ENCODE measurements at regions not wholly inside any gene's neighbourhood (a gene's known extent, or its start where the extent isn't known, plus 50 kb on each side); places are given as distances from the start of the nearest gene placed in this dataset.
"Not testable (repeated sequence)": the region's sequence is repeated elsewhere in the genome, so short reads cannot be mapped to it uniquely, and the experiment has no call there.

DNA sequence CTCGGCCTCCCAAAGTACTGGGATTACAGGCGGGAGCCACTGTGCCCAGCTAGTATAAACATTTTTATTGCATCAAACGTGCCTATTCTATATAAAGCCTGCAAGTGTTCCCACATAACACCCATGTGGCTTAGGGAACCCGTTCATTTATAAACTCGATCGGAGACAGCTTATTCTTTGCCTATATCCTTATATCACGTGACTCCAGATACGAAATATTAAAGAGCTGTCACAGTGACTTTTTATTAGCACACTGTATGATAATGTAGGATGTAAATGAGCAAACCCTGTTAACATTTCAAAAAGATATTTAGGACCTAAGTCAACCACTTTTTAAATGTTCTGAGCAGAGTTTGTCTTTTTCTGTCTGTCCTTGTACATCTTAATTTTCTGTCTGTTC is 642.9 kb upstream of the ADARB2 start:
- in situ Hi-C loops (cut with HindIII; ENCODE audit: low pct_unique_long_range_greater_than_20kb, low sequenced_read_pairs): no loop called here
- DNase-seq (ENCODE audit: low read depth, low spot score): no peak

DNA sequence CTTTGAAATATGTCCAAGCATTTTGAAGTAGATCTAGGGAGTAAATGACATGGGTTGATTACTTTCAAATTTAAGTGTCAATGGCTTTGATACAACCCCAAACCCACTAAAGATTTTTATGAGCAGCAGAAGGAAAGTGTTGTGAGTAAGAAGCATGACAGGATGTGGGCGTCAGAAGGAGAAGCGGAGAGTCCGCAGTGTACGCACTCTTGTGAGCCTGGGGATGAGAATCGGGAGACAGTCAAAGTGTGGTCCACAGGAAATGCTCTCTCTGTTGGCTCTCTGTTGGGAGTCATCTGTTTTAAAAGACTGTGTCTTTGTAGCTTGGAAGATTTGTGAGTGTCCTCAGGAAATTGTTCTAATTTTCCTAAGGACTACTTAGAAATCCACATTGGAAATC is 629.8 kb upstream of the ADARB2 start:
- no peak for DNase-seq (ENCODE audit: low read depth, low spot score)
- in situ Hi-C loops (cut with HindIII; ENCODE audit: low pct_unique_long_range_greater_than_20kb, low sequenced_read_pairs): no loop called here

DNA sequence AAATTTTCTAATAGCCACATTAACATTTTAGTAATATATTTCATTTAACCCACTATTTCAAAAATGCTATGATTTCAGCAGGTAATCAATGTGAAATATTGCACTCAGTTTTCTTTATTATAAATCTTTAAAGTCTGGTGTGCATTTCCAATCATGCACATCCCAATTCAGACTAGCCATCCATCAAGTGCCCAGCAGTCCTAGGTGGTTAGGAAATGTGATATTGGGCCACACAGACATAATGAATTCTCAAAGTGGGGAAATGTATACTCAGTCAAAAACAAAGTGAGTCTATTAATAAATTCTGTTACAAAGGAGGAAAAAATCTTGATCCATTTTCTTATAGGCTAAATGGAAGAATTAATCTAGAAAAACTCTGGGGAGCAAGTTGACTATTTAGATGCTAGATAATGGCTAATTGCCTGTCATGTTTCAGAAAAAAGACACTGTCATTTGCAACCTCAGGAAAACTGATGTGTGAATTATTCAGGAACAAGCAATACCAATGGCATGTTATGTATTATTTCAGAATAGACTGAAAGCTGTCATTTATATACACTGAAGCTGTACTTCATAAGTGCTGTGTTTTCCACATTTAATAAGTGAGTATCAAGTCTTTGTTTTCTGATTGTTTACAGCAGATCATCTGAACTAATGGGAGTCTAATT is 629.1 kb upstream of the ADARB2 start:
- no peak for DNase-seq (ENCODE audit: low read depth, low spot score)
- in situ Hi-C loops (cut with HindIII; ENCODE audit: low pct_unique_long_range_greater_than_20kb, low sequenced_read_pairs): no loop called here

DNA sequence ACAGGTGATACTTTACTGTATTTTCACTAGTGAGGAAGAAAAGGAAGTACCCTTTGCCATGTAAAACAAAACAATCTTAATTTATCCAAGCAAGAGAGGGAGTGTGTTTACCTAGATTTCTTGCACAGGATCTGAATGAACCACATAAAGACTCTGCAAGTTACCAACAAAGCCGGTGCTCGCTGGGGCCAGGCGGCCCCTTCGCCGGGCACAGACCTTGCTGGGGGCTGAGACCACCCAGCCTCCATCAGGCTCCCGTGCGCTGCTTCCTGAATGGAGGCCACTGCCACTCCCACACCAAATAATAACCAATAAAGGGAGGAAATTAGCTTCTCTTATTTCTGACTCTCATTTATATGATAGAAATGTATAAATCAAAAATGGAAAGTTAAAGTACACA is 625.0 kb upstream of the ADARB2 start:
- no peak for DNase-seq (ENCODE audit: low read depth, low spot score)
- in situ Hi-C loops (cut with HindIII; ENCODE audit: low pct_unique_long_range_greater_than_20kb, low sequenced_read_pairs): no loop called here

DNA sequence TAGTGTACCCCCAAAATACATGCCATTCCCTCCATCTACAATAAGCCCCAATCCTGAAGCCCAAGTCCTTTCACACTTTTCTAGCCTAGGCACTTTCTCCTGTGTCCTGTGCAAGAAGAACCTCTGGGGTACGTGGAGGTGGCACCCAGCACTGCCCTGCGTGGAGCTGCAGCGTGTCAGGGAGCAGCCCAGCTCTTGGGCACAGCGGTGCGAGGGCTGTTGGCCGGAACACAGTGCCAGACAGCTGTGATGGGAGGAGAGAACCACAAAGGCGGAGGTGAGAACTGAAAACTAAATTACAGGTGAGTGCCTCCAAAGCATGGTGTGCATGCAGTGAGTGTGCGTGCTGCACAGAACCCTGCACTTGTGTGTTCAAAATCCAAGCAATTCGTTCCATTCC is 621.3 kb upstream of the ADARB2 start:
- no peak for DNase-seq (ENCODE audit: low read depth, low spot score)
- in situ Hi-C loops (cut with HindIII; ENCODE audit: low pct_unique_long_range_greater_than_20kb, low sequenced_read_pairs): no loop called here

DNA sequence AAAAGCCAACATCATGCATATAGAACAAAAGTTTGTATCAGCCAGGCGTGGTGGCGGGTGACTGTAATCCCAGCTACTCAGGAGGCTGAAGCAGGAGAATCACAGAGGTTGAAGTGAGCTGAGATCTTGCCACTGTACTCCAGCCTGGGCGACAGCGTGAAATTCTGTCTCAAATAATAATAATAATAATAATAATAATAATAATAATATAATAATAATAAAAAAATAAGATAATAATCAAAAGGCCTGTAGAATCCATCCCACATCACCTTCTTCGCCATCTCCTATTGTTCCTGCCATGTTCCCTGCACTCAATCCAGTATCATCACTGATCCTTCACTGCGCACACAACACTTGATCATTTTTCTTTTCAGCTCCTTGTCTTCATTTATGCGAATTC is 619.3 kb upstream of the ADARB2 start:
- in situ Hi-C loops (cut with HindIII; ENCODE audit: low pct_unique_long_range_greater_than_20kb, low sequenced_read_pairs): no loop called here
- DNase-seq (ENCODE audit: low read depth, low spot score): no peak

DNA sequence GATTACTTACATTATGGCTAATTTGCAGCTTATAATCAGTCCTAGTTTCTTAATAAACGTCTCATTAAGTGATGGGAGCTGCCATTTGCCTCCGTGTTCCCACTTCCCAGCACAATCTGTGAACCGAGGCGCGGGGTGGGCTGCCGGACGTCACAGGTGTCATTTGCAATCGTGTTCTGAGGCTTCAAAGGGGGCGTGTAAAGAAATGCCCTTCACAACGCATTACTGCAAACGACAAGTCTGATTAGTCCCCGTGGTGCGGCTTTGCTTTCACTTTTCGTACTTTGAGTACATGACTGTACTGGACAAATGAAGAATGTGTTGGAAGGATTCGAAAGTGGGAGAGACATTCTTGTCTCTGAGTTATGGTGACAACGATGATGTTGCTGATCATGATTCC is 614.2 kb upstream of the ADARB2 start:
- in situ Hi-C loops (cut with HindIII; ENCODE audit: low pct_unique_long_range_greater_than_20kb, low sequenced_read_pairs): no loop called here
- no peak for DNase-seq (ENCODE audit: low read depth, low spot score)

DNA sequence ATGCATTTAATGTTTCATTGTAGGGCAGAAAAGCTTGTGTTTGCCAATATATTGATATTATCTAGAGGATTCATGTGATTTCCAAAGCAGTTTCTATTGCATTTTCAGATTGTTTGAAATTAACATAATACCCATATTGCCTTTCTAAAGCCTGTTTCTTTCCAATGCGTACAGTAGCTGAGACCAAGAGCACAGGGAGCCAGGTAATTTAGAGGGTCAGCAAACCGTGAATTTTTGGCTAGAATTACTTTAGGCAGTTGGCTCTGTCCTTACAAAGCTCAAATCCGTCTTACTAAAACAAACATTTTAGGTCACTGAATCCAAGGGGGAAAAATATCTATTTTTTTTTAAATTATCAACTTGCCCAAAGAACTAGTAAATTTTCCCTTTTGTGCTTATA is 604.9 kb upstream of the ADARB2 start:
- no peak for DNase-seq (ENCODE audit: low read depth, low spot score)
- in situ Hi-C loops (cut with HindIII; ENCODE audit: low pct_unique_long_range_greater_than_20kb, low sequenced_read_pairs): no loop called here

DNA sequence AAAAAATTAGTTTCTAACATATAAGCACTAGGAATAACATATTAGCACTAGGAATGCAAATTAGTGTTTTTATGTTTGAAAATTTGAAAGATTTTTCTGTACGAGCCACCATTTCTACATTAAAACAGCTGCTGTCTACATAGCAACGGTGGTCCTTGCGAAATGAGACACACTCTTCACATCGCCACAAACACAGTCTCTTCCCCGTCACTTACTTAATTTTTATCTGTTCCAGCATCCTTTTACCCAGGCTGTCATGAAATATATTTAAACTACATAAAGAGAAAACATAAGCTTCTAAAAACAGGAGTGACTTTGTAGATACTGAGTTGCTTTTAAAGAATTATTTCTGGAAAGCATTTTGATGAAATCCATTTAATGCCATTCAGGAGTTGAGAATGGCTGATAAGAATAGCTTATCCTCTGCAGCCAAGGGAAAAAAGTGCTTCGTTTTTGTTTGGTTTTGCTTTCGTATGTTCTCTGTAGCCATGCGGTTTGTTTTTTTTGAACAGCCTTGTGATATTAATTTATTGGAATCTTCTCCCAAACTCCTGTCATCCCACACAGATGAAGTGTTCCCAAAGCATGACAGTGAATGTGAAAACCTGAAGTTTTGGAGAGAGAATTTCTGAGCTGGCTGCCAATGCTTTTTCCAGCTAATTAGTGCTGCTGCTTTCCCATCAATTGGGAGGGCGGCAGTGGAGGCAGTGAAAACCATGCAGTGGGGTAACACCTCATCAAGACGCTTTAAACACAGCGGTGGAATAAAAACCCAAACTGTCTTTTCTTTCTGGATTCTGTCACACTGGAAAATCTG is 603.7 kb upstream of the ADARB2 start:
- in situ Hi-C loops (cut with HindIII; ENCODE audit: low pct_unique_long_range_greater_than_20kb, low sequenced_read_pairs): no loop called here
- no peak for DNase-seq (ENCODE audit: low read depth, low spot score)

DNA sequence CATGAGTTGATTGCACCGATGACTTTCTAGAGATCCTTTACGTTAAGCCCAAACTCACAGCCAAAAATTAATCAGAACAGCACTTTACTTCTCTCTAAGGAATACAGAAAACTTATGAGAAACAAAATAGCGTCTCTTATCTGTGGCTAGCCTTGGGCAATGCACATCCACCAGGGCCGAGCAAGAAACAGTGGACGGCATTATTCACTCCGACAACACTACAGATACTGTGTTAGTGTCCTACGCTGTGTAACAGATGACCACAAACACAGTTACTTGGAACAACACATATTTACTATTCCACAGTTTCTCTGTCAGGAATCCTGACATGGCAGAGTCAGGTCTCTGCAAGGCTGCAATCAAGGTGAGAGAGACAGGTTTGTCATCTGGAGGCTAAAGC is 598.3 kb upstream of the ADARB2 start:
- DNase-seq (ENCODE audit: low read depth, low spot score): peak; percentile 79
- in situ Hi-C loops (cut with HindIII; ENCODE audit: low pct_unique_long_range_greater_than_20kb, low sequenced_read_pairs): no loop called here

DNA sequence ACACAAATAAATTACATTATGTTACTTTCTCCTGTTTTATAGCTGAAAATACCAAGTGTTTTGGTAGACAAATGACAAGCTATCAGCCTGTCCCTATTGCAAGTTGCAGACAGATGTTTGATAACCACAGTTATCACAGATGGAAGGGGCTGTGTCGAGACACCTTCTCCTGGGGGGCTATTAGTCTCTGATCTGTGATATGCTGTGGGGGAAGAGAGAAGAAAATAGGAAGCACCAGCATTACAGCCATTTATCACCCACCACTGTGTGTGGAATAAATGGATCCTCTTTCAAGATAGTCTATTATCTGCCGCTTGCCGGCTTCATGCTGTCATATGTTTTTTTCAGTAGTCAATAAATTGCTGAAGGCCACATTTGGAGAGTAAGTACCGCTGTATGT is 597.2 kb upstream of the ADARB2 start:
- DNase-seq (ENCODE audit: low read depth, low spot score): no peak
- in situ Hi-C loops (cut with HindIII; ENCODE audit: low pct_unique_long_range_greater_than_20kb, low sequenced_read_pairs): no loop called here

DNA sequence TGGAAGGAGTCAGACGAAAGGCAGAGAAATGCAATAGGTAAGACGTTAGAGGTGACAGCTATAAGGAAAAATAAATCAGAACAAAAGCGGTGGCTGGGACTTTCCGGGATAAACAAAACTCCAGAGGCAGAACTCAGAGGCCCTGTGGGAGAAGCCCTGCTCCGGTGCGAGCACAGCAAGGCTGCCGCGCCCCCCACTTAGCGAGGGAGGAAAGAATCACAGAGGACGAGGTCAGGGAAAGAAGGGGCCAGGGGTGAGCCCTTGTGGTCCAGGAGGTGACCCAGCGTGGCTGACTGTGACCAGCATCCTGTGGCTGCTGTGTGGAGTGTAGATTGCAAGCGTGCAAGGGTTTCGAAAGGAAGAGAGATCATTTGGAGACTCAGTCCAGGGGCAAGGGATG is 591.8 kb upstream of the ADARB2 start:
- in situ Hi-C loops (cut with HindIII; ENCODE audit: low pct_unique_long_range_greater_than_20kb, low sequenced_read_pairs): no loop called here
- DNase-seq (ENCODE audit: low read depth, low spot score): no peak

DNA sequence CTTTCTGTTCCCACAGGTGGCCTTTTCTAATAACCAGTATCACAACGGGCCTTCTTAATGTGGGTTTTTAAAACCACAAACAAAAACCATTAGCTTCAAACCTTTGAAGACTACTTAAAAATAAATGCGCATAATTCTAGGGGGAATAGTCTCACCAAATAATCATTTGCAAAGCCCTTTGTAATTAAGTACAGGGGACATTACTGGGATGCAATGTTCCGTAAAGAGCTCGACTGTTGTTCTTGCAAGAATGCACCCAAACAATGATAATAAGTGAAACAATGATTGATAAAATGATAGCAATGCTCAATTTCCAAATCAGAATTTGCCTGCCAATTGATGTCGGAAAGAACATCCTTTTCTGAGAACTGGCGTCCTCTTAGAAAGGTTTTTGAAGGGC is 589.1 kb upstream of the ADARB2 start:
- in situ Hi-C loops (cut with HindIII; ENCODE audit: low pct_unique_long_range_greater_than_20kb, low sequenced_read_pairs): no loop called here
- DNase-seq (ENCODE audit: low read depth, low spot score): no peak

DNA sequence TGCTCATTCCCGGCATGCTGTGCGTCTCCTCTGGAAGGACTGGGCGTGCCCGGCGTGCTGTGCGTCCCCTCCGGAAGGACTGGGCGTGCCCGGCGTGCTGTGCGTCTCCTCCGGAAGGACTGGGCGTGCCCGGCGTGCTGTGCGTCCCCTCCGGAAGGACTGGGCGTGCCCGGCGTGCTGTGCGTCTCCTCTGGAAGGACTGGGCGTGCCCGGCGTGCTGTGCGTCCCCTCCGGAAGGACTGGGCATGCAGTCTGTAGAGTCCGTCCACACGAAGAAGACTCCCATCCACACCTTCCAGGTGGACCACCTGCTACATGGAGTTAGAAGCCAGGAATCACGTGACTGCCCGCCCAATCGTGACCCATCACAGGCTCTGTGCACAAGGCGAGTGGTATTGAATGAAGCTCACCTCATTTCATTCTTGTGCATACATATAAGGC is 577.7 kb upstream of the ADARB2 start:
- DNase-seq (ENCODE audit: low read depth, low spot score): peak; percentile 54
- in situ Hi-C loops (cut with HindIII; ENCODE audit: low pct_unique_long_range_greater_than_20kb, low sequenced_read_pairs): not testable (repeated sequence)

DNA sequence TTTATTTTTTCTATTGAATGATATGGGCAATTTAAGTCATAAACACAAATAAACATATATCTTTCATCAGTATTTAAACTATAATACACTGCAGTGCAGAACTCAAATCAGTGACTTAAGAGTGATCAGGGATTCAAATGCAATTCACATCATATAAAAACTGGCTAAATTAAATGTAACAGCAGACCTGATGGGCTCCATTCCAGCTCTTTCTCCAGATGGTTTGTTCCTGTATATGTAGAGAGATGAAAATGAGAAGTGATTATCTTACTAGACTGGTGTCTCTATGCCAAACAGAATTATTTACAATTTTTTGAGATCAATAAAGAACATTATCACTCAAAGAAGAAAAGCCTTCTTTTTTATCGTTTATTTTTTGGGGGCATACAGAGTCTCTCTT is 568.8 kb upstream of the ADARB2 start:
- in situ Hi-C loops (cut with HindIII; ENCODE audit: low pct_unique_long_range_greater_than_20kb, low sequenced_read_pairs): no loop called here
- no peak for DNase-seq (ENCODE audit: low read depth, low spot score)

DNA sequence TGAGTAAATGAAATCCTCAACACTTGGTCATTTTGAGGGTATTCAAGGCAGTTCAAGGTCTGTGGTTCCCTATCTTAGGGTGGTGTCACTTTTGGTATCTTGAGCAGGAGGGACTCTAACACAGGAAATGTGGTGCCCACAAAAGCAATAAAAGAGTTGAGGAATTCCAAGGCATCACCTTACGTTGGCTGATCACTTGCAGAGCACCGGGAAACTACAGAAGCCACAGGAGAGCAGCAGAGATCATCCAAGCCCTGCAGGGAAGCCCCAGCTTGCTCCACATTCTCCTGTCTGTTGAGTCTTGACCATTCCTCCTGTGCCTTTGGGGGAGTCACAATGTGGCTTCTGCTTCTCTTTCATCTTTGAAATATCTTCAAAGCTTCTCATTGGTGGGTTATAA is 565.8 kb upstream of the ADARB2 start:
- in situ Hi-C loops (cut with HindIII; ENCODE audit: low pct_unique_long_range_greater_than_20kb, low sequenced_read_pairs): no loop called here
- no peak for DNase-seq (ENCODE audit: low read depth, low spot score)

DNA sequence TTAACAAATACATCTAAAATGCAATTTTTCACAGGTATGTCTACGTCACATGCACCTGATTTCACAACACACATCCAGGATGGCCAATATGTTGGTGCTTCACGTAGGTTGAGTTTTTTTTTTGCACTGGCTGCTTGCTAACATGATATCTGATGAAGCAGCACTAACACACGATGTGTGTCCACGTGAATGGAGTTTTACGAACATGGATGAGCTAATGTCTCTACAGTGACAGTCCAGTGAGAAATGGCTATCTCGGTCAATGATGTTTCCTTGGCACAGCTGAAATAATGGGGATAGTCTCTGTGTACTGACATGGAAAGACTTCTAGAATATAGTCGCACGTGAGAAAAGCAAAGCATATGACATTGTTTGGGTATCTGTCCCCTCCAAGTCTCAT is 563.9 kb upstream of the ADARB2 start:
- DNase-seq (ENCODE audit: low read depth, low spot score): no peak
- in situ Hi-C loops (cut with HindIII; ENCODE audit: low pct_unique_long_range_greater_than_20kb, low sequenced_read_pairs): no loop called here

DNA sequence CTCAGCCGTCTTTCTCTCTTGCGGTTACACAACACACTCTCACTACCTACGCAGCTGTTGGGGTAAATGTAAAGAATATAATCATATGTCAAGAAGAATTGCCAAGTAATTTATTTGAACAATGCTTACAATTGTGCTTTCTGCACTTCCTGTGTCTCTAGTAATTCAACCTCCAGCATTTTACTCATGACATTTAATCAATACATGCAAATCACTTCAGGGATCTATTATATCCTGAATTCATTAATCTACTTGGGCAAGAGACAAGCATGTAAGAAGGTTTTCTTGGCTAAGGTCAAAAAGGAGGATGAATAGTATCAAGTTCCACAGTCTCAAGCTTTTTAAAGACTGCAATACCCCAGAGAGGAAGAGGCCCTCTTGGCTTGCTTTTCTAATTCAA is 562.9 kb upstream of the ADARB2 start:
- in situ Hi-C loops (cut with HindIII; ENCODE audit: low pct_unique_long_range_greater_than_20kb, low sequenced_read_pairs): no loop called here
- no peak for DNase-seq (ENCODE audit: low read depth, low spot score)

DNA sequence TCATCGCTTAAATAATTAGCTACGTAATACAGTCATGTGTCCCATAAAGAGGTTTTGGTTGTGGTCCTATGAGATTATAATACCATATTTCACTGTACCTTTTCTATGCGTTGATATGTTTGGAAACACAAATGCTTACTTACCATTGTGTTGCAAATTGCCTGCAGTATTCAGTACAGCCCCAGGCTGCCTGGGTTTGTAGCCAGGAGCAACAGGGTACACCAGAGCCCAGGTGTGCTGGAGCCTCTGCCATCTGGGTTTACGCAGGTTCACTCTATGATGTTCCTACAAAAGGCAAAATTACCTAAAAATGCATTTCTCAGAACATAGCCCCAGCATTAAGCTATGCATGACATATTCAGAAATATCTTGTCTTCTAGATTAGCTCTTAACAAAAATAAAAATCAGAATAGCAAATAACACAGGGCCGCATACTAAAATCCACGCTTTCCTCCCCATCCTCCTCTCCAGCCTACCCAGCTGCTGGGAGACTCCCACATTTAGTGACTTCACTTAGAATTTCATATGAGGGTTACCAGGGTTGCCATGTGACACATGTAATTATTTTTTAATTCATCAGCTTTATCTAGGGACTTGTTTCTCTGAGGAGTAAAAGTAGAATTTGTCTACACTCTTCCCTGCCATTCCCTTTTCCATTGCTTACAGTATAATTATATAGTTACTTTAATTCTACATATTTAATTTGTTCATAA is 559.0 kb upstream of the ADARB2 start:
- no peak for DNase-seq (ENCODE audit: low read depth, low spot score)
- in situ Hi-C loops (cut with HindIII; ENCODE audit: low pct_unique_long_range_greater_than_20kb, low sequenced_read_pairs): no loop called here

Measured in SK-MEL-5 (cell line).